ENCODE measurements at regions not wholly inside any gene's neighbourhood (a gene's known extent, or its start where the extent isn't known, plus 50 kb on each side); places are given as distances from the start of the nearest gene placed in this dataset.

GRCh38 chr7:33680682-33681081, 224.7 kb upstream of the BMPER start:
- Histone ChIP-seq H3K36me3 (replicated peaks; ENCODE audit: insufficient read depth, low read depth) (no peaks in the 10 kb centered on the region), H3K27ac (no peak overlapping the region), H3K79me2 (no peaks in the 10 kb centered on the region), H3K4me1 (ENCODE audit: insufficient read depth) (no peaks in the 10 kb centered on the region), H3K27me3 (no peaks in the 10 kb centered on the region), H4K20me1 (ENCODE audit: insufficient read depth, poor library complexity, severe bottlenecking) (no peaks in the 10 kb centered on the region), H3K4me3 (no peak overlapping the region), H2AFZ (no peak overlapping the region), H3K4me2 (no peak overlapping the region), H3K9me3 (ENCODE audit: low read depth) (no peaks in the 10 kb centered on the region), H3K9me2 (replicated peaks; ENCODE audit: insufficient read depth) (no peaks in the 10 kb centered on the region)
- 53% methylated on average over 2 of the region's 2 CpGs for WGBS (ENCODE audit: low lambda C conversion rate, missing lambda C conversion rate)
- DNase-seq (ENCODE audit: low spot score) = no peak
- no peak for TF ChIP-seq EZH2 (IDR thresholded peaks at IDR 0.05; ENCODE audit: borderline replicate concordance)
- TF ChIP-seq, protein P1, sequence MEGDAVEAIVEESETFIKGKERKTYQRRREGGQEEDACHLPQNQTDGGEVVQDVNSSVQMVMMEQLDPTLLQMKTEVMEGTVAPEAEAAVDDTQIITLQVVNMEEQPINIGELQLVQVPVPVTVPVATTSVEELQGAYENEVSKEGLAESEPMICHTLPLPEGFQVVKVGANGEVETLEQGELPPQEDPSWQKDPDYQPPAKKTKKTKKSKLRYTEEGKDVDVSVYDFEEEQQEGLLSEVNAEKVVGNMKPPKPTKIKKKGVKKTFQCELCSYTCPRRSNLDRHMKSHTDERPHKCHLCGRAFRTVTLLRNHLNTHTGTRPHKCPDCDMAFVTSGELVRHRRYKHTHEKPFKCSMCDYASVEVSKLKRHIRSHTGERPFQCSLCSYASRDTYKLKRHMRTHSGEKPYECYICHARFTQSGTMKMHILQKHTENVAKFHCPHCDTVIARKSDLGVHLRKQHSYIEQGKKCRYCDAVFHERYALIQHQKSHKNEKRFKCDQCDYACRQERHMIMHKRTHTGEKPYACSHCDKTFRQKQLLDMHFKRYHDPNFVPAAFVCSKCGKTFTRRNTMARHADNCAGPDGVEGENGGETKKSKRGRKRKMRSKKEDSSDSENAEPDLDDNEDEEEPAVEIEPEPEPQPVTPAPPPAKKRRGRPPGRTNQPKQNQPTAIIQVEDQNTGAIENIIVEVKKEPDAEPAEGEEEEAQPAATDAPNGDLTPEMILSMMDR (IDR thresholded peaks at IDR 0.05; ENCODE audit: poor library complexity) = no peak
- TF ChIP-seq EZH2phosphoT487 (IDR thresholded peaks at IDR 0.05; ENCODE audit: low read depth, severe bottlenecking, unreplicated experiment) = no peak

DNA sequence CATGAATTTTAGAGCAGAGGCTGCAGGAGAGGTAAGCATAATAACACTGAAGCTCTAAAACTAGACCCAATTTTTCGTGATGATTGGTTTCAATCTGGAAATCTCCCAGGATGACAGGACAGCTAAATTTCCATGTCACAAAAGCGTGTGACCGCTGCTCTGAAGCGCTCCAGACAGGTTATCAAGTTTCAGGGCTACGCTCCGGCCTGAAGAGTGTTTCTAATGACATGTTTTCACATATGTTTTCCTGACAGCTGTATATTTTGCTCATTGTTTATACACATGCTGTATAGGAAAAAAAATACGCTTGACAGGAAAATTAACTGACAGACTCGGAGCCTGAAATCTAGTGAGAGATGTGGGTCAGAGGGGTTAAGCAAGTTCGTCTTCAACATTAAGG, 219.8 kb upstream of the BMPER start:
- Histone ChIP-seq H3K9me3 (ENCODE audit: low read depth) (no peaks in the 10 kb centered on the region), H2AFZ (no peak overlapping the region), H3K79me2 (no peaks in the 10 kb centered on the region), H3K36me3 (replicated peaks; ENCODE audit: insufficient read depth, low read depth) (no peaks in the 10 kb centered on the region), H3K27ac (no peak overlapping the region), H3K4me3 (no peak overlapping the region), H3K4me2 (no peak overlapping the region), H3K9me2 (replicated peaks; ENCODE audit: insufficient read depth) (no peaks in the 10 kb centered on the region), H4K20me1 (ENCODE audit: insufficient read depth, poor library complexity, severe bottlenecking) (no peaks in the 10 kb centered on the region), H3K27me3 (no peaks in the 10 kb centered on the region), H3K4me1 (ENCODE audit: insufficient read depth) (no peaks in the 10 kb centered on the region)
- TF ChIP-seq, protein P1 (IDR thresholded peaks at IDR 0.05; ENCODE audit: poor library complexity) = no peak
- no peak for TF ChIP-seq EZH2 (IDR thresholded peaks at IDR 0.05; ENCODE audit: borderline replicate concordance)
- TF ChIP-seq EZH2phosphoT487 (IDR thresholded peaks at IDR 0.05; ENCODE audit: low read depth, severe bottlenecking, unreplicated experiment) = no peak
- 76% methylated on average over 9 of the region's 9 CpGs for WGBS (ENCODE audit: low lambda C conversion rate, missing lambda C conversion rate)
- DNase-seq (ENCODE audit: low spot score) = no peak

DNA sequence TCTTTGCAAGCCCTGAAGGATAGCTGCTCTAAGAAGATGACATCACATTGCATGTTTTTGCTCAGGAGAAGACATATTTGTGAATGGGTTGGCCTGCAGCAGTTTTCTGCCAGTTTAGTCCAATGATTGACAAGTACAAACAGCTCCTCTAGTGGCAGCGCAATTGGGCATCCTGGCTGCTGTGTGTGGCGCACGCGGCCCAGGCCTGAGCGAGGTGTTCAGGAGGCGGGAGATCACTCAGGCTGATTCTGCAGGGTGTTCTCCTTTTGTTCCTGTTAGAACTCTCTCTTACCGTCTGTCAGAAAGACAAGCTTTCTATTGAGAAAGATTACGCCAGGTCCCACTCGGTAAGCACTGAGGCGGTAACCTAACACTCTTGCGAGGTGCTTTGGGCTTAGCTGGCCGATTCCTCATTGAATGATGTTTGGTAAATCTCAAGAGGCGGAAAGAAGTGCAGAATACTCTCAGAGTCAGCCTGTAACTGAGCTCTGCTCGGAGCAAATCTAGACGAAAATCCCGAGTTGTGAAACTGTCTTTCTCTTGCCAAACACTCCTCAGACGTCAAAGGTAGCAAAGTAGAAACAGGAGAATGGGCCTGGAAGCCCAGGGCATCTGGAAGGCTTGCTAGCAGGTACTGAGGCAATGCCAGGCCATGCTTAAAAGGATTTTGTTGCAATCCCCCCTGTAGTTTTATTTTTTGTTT, 219.2 kb upstream of the BMPER start:
- Histone ChIP-seq H3K4me1 (ENCODE audit: insufficient read depth) (no peaks in the 10 kb centered on the region), H3K4me3 (no peak overlapping the region), H2AFZ (no peak overlapping the region), H3K36me3 (replicated peaks; ENCODE audit: insufficient read depth, low read depth) (no peaks in the 10 kb centered on the region), H4K20me1 (ENCODE audit: insufficient read depth, poor library complexity, severe bottlenecking) (no peaks in the 10 kb centered on the region), H3K4me2 (no peak overlapping the region), H3K27ac (no peak overlapping the region), H3K9me3 (ENCODE audit: low read depth) (no peaks in the 10 kb centered on the region), H3K27me3 (no peaks in the 10 kb centered on the region), H3K79me2 (no peaks in the 10 kb centered on the region), H3K9me2 (replicated peaks; ENCODE audit: insufficient read depth) (no peaks in the 10 kb centered on the region)
- WGBS (ENCODE audit: low lambda C conversion rate, missing lambda C conversion rate) = 83% methylated on average over 17 of the region's 17 CpGs
- DNase-seq (ENCODE audit: low spot score) = peak; percentile 19
- no peak for TF ChIP-seq EZH2phosphoT487 (IDR thresholded peaks at IDR 0.05; ENCODE audit: low read depth, severe bottlenecking, unreplicated experiment)
- TF ChIP-seq, protein P1 (IDR thresholded peaks at IDR 0.05; ENCODE audit: poor library complexity) = peak; percentile 6
